ENCODE measurements at regions not wholly inside any gene's neighbourhood (a gene's known extent, or its start where the extent isn't known, plus 50 kb on each side); places are given as distances from the start of the nearest gene placed in this dataset.

DNA sequence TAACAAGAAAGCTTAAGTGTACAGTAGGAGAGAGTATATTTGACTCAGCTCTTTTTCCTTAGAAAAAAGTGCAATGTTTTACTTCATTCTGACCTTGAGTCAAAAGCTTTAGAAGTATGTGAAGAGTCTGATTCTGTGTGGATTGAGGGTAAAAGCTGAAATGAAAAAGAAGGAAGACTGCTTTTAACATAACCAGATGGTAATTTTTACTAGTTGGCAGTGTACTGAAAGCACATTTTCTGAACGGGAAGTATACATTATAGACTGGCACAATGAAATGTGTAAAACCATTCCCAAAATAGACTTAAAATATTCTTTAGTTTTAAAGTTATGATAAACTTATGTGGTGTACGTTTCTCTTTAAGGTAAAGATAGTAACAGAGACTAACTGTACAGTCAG, 197.8 kb upstream of the ZNF717 start:
- WGBS, 2 experiments (ENCODE audit: extremely low coverage in 1 of 2, insufficient coverage in 1 of 2, insufficient read length in 1 of 2, insufficient replicate concordance in 2 of 2, low coverage in 1 of 2, low lambda C conversion rate in 2 of 2, missing lambda C conversion rate in 1 of 2) = 98% methylated on average over 2 of the region's 2 CpGs; no CpG with 5 or more reads in 1 of the 2 experiments
- no peaks in the 10 kb centered on the region for H3K4me1 ChIP-seq (replicated peaks in 1 of 4; ENCODE audit: control insufficient read depth in 3 of 4, insufficient read depth in 4 of 4, low read length in 3 of 4)
- DNase-seq (ENCODE audit: low read depth in 1 of 2, low spot score in 2 of 2) (no peak), FAIRE-seq (no peak)
- no peak overlapping the region for H3K56ac ChIP-seq (replicated peaks; ENCODE audit: insufficient read length, low read depth, low read length)
- no peak overlapping the region for H3K14ac ChIP-seq (ENCODE audit: insufficient read length)
- H2BK120ac ChIP-seq (replicated peaks; ENCODE audit: low read depth, low read length) = no peak overlapping the region
- H2BK15ac ChIP-seq (ENCODE audit: low read length) = no peak overlapping the region
- no peak overlapping the region for H2AFZ ChIP-seq (ENCODE audit: low read length)
- H4K8ac ChIP-seq (ENCODE audit: extremely low read depth, insufficient read depth, low read length) = no peak overlapping the region
- no peak overlapping the region for H3K23ac ChIP-seq (ENCODE audit: insufficient read length)
- H2BK12ac ChIP-seq (ENCODE audit: low read depth, low read length) = no peak overlapping the region
- no peaks in the 10 kb centered on the region for H3K27me3 ChIP-seq (replicated peaks in 1 of 4; ENCODE audit: control insufficient read depth in 3 of 4, extremely low read depth in 1 of 4, insufficient read depth in 3 of 4, low read length in 3 of 4)
- H3K4ac ChIP-seq (replicated peaks; ENCODE audit: insufficient read length, low read depth, low read length) = no peak overlapping the region
- H3K18ac ChIP-seq (ENCODE audit: extremely low read depth, low read length) = no peak overlapping the region
- no peaks in the 10 kb centered on the region for H3K79me2 ChIP-seq (ENCODE audit: control insufficient read depth in 1 of 2, insufficient read depth in 2 of 2, low read length in 2 of 2)
- H3K9ac ChIP-seq (replicated peaks in 1 of 4; ENCODE audit: extremely low read depth in 1 of 4, low read depth in 3 of 4, low read length in 3 of 4) = no peak overlapping the region
- H3K4me3 ChIP-seq (ENCODE audit: extremely low read depth in 1 of 4, insufficient read depth in 2 of 4, low read depth in 3 of 4, low read length in 4 of 4) = no peak overlapping the region
- ChIA-PET CTCF (ENCODE audit: partially characterized antibody) (no interaction called here), POLR2A (ENCODE audit: partially characterized antibody) (no interaction called here)
- no peak overlapping the region for H3K4me2 ChIP-seq (ENCODE audit: insufficient read depth in 1 of 2, low read depth in 2 of 2, low read length in 2 of 2)
- no peak overlapping the region for H2BK5ac ChIP-seq (ENCODE audit: low read depth, low read length)
- no peak overlapping the region for H2BK20ac ChIP-seq (ENCODE audit: low read length)
- H3K36me3 ChIP-seq (ENCODE audit: control insufficient read depth in 2 of 4, insufficient read depth in 4 of 4, low read length in 3 of 4) = no peaks in the 10 kb centered on the region
- no peak overlapping the region for H2AK5ac ChIP-seq (ENCODE audit: low read depth, low read length)
- no peak overlapping the region for H4K5ac ChIP-seq (ENCODE audit: insufficient read length, low read depth, low read length)
- no peak overlapping the region for H3K27ac ChIP-seq (ENCODE audit: low read depth, low read length)
- H3K9me3 ChIP-seq (ENCODE audit: insufficient read depth in 2 of 2, low read depth in 1 of 2, low read length in 1 of 2) = peaks cover 0 to 3% of the 10 kb centered on the region in 2 experiments; a peak in 1 of 4 replicates
- no peaks in the 10 kb centered on the region for H3K79me1 ChIP-seq (ENCODE audit: low read depth, low read length)
- H4K91ac ChIP-seq (replicated peaks; ENCODE audit: insufficient read length, low read length) = no peak overlapping the region
- no peaks in the 10 kb centered on the region for H4K20me1 ChIP-seq (replicated peaks in 1 of 2; ENCODE audit: control insufficient read depth in 1 of 2, insufficient read depth in 2 of 2, low read length in 2 of 2)
- no peaks in the 10 kb centered on the region for H3K23me2 ChIP-seq (ENCODE audit: low read depth, low read length)
- TF ChIP-seq, protein P1, sequence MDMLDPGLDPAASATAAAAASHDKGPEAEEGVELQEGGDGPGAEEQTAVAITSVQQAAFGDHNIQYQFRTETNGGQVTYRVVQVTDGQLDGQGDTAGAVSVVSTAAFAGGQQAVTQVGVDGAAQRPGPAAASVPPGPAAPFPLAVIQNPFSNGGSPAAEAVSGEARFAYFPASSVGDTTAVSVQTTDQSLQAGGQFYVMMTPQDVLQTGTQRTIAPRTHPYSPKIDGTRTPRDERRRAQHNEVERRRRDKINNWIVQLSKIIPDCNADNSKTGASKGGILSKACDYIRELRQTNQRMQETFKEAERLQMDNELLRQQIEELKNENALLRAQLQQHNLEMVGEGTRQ (IDR thresholded peaks at IDR 0.05; ENCODE audit: low read length) = no peak
- TF ChIP-seq BACH1 (IDR thresholded peaks at IDR 0.05; ENCODE audit: low read length) = no peak
- no peak for TF ChIP-seq RAD21 (IDR thresholded peaks at IDR 0.05 in 1 of 2, conservative IDR thresholded peaks at IDR 0.05 in 1 of 2; ENCODE audit: low read depth in 2 of 2, low read length in 2 of 2)
- TF ChIP-seq EZH2 (IDR thresholded peaks at IDR 0.05; ENCODE audit: low read depth, low read length, severe bottlenecking) = no peak
- TF ChIP-seq, protein P2, sequence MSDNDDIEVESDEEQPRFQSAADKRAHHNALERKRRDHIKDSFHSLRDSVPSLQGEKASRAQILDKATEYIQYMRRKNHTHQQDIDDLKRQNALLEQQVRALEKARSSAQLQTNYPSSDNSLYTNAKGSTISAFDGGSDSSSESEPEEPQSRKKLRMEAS (IDR thresholded peaks at IDR 0.05) = no peak
- TF ChIP-seq SP4 (IDR thresholded peaks at IDR 0.05; ENCODE audit: low read length) = no peak
- TF ChIP-seq SP1 (IDR thresholded peaks at IDR 0.05; ENCODE audit: low read depth, low read length) = no peak
- TF ChIP-seq YY1 (IDR thresholded peaks at IDR 0.05; ENCODE audit: low read depth, low read length) = no peak
- TF ChIP-seq SIX5 (IDR thresholded peaks at IDR 0.05; ENCODE audit: low read depth, low read length) = no peak
- TF ChIP-seq KDM5A (IDR thresholded peaks at IDR 0.05; ENCODE audit: low read length) = no peak
- no peak for TF ChIP-seq SIRT6 (IDR thresholded peaks at IDR 0.05; ENCODE audit: low read length)
- TF ChIP-seq ASH2L (IDR thresholded peaks at IDR 0.05; ENCODE audit: low read length) = no peak
- TF ChIP-seq BRCA1 (IDR thresholded peaks at IDR 0.05; ENCODE audit: low read depth, low read length) = no peak
- no peak for TF ChIP-seq CHD2 (IDR thresholded peaks at IDR 0.05; ENCODE audit: low read length)
- no peak for TF ChIP-seq ZNF274 (IDR thresholded peaks at IDR 0.05; ENCODE audit: borderline replicate concordance, extremely low read depth, low read length)

Data from H1 (cell line).